Panc1 (cell line): ENCODE measurements at regions not wholly inside any gene's neighbourhood (a gene's known extent, or its start where the extent isn't known, plus 50 kb on each side); places are given as distances from the start of the nearest gene placed in this dataset.

Experiments used
- CTCF ChIP-seq: fragments of 450-650 bp; IDR thresholded peaks from 2 replicates; pipeline ENCODE4 v1.5.1; 2017; ENCODE audit warnings: mild to moderate bottlenecking
- POLR2AphosphoS5 ChIP-seq: IDR thresholded peaks from 2 replicates; pipeline ENCODE4 v1.6.1; 2012; ENCODE audit warnings: mild to moderate bottlenecking, low read depth, low read length, moderate library complexity
- REST ChIP-seq, 2 experiments: IDR thresholded peaks; 2 replicates each; pipeline ENCODE4 v1.6.1; 2011 to 2012; ENCODE audit warnings: low read depth in 2 of 2, control low read depth in 1 of 2, low read length in 1 of 2, mild to moderate bottlenecking in 1 of 2, moderate library complexity in 1 of 2; ENCODE audit not compliant: insufficient read depth in 1 of 2
- SIN3A ChIP-seq: IDR thresholded peaks from 2 replicates; pipeline ENCODE4 v1.6.1; 2012; ENCODE audit warnings: low read depth, mild to moderate bottlenecking, low read length, moderate library complexity, borderline replicate concordance; ENCODE audit not compliant: insufficient read depth
- TCF7L2 ChIP-seq: IDR thresholded peaks from 2 replicates; pipeline ENCODE4 v1.6.1; 2011; ENCODE audit warnings: mild to moderate bottlenecking, low read depth, low read length, inconsistent platforms

- TF ChIP-seq CTCF: no peak
- TF ChIP-seq SIN3A: no peak
- no peak for TF ChIP-seq TCF7L2
- TF ChIP-seq REST (IDR thresholded peaks at IDR 0.05; ENCODE audit: insufficient read depth in 1 of 2, low read depth in 2 of 2, low read length in 1 of 2): no peak
- no peak for TF ChIP-seq POLR2AphosphoS5
Observed at GRCh38 chr14:100641274-100641860, 54.1 kb upstream of the BEGAIN start.
